ENCODE measurements at regions not wholly inside any gene's neighbourhood (a gene's known extent, or its start where the extent isn't known, plus 50 kb on each side); places are given as distances from the start of the nearest gene placed in this dataset.

DNA sequence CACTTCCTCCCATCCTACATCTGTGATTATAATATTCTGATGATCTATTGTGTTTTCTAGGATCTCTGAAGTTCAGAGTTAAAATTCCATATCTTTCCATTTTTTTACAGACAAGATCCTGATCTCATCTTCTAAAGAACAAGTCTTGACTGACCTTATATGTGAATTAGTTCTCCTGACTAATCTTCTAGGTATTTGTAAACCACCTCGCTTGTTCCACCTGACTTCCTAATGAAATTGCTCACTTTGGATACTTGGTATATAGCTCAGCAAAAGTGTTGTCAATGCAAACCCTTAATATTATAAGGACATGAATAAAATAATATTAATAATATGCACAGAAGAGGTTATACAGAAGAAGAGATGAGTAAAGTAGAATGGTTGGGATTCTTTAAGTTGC lies 68.2 kb upstream of the NR4A3 start:
- TF ChIP-seq, protein P1, sequence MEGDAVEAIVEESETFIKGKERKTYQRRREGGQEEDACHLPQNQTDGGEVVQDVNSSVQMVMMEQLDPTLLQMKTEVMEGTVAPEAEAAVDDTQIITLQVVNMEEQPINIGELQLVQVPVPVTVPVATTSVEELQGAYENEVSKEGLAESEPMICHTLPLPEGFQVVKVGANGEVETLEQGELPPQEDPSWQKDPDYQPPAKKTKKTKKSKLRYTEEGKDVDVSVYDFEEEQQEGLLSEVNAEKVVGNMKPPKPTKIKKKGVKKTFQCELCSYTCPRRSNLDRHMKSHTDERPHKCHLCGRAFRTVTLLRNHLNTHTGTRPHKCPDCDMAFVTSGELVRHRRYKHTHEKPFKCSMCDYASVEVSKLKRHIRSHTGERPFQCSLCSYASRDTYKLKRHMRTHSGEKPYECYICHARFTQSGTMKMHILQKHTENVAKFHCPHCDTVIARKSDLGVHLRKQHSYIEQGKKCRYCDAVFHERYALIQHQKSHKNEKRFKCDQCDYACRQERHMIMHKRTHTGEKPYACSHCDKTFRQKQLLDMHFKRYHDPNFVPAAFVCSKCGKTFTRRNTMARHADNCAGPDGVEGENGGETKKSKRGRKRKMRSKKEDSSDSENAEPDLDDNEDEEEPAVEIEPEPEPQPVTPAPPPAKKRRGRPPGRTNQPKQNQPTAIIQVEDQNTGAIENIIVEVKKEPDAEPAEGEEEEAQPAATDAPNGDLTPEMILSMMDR (IDR thresholded peaks at IDR 0.05; ENCODE audit: control extremely low read depth, extremely low read depth, low read depth, missing control alignments) = no peak
- DNase-seq (ENCODE audit: extremely low spot score) = no peak
- POLR2A ChIA-PET = no interaction called here
- CTCF ChIA-PET = interaction anchor here (1.3 kb wide), 1 partner anchor 358 kb away, joined by 3 read pairs; no protein-coding TSS in a partner anchor

DNA sequence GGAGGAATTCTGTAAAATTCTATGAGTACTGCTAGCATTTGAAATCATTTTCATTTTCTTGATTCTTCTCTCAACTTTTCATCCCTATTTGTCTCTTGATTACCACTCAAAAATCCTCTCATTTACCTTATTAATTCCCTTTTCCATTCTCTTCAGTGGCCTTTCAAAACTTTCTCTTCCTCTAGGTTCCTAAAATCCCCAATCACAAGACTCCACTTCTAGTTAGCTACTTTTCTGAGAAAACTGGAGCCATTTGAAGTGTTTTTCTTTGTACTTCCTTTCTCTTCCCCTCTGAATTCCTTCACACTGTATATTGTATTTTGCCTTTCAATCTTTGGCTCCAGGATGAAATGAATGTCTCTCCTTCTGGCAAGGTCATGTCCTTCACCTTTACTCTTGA lies 61.3 kb upstream of the NR4A3 start:
- TF ChIP-seq, protein P1 (IDR thresholded peaks at IDR 0.05; ENCODE audit: control extremely low read depth, extremely low read depth, low read depth, missing control alignments) = no peak
- DNase-seq (ENCODE audit: extremely low spot score) = no peak
- CTCF ChIA-PET = no interaction called here
- POLR2A ChIA-PET = no interaction called here

DNA sequence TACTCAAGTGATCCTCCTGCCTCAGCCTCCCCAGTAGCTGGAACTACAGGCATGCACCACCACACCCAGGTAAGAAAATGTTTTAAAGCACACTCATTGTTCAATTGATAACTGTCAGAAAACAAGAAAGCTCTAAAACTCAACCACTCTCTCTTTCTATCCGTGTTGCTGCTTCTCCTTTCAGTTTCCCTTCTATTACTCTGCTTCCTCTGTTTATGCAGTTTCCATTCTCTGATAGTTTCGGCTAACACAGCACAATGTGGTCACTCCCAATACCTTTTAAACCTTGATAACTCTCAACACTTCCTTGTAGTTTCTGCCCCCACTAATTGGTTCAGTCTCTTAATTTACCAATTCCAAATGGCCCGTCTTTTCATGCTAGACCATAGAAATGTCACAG lies 59.2 kb upstream of the NR4A3 start:
- TF ChIP-seq, protein P1 (IDR thresholded peaks at IDR 0.05; ENCODE audit: control extremely low read depth, extremely low read depth, low read depth, missing control alignments) = no peak
- ChIA-PET POLR2A (no interaction called here), CTCF (no interaction called here)
- peak; percentile 52 for DNase-seq (ENCODE audit: extremely low spot score)
